PC-3 (cell line): ENCODE measurements at regions not wholly inside any gene's neighbourhood (a gene's known extent, or its start where the extent isn't known, plus 50 kb on each side); places are given as distances from the start of the nearest gene placed in this dataset.

Source experiments
- ATAC-seq: fragments of 200-7000 bp; cut with Tn5 transposase; 2 replicates; pipeline ENCODE4 v1.9.1; 2020; ENCODE audit warnings: mild to moderate bottlenecking, moderate library complexity
- BruUV-seq: library from RNA; stranded (reverse); fragments of 400-500 nt; replicated peaks from 2 replicates; lab custom pipeline; 2021; lab: Mats Ljungman, UMichigan
- CTCF ChIA-PET: fragments of 300-600 bp; sonication (Branson Sonifier 250); formaldehyde crosslinking; loops from one replicate; lab custom pipeline; 2022; ENCODE audit warnings: antibody characterized with exemption; lab: Charles Lee
- POLR2A ChIA-PET: fragments of 300-600 bp; sonication (Branson Sonifier 250); formaldehyde crosslinking; loops from one replicate; lab custom pipeline; 2022; ENCODE audit warnings: antibody characterized with exemption; ENCODE audit not compliant: unreplicated experiment; lab: Charles Lee
- DNase-seq: peaks from one replicate; pipeline ENCODE4 v3.0.0-alpha.2; 2015
- H2AFZ ChIP-seq: fragments of 300-600 bp; sonication (generic); 2 replicates; pipeline ENCODE4 v1.6.0; 2016; ENCODE audit warnings: antibody characterized with exemption, low read length
- H3F3A ChIP-seq: fragments of 300-600 bp; sonication (generic); one replicate; pipeline ENCODE4 v1.6.0; 2017; ENCODE audit warnings: antibody characterized with exemption, low read length, control low read depth, mild to moderate bottlenecking; ENCODE audit not compliant: unreplicated experiment
- H3K27ac ChIP-seq: fragments of 300-600 bp; sonication (generic); 2 replicates; pipeline ENCODE4 v1.5.1; 2016; ENCODE audit warnings: mild to moderate bottlenecking, low read length
- H3K27me3 ChIP-seq: fragments of 300-600 bp; sonication (generic); 2 replicates; pipeline ENCODE4 v1.6.1; 2016; ENCODE audit warnings: low read length, mixed read lengths
- H3K36me3 ChIP-seq: fragments of 300-600 bp; sonication (generic); 2 replicates; pipeline ENCODE4 v1.6.1; 2016; ENCODE audit warnings: low read depth, mixed run types, low read length, mixed read lengths
- H3K4me1 ChIP-seq: fragments of 300-600 bp; sonication (generic); 2 replicates; pipeline ENCODE4 v1.5.1; 2016; ENCODE audit warnings: low read length; ENCODE audit not compliant: insufficient read depth
- H3K4me2 ChIP-seq: fragments of 300-600 bp; sonication (generic); 2 replicates; pipeline ENCODE4 v1.6.0; 2016; ENCODE audit warnings: low read length
- H3K4me3 ChIP-seq: fragments of 300-600 bp; sonication (generic); 2 replicates; pipeline ENCODE4 v1.5.1; 2016; ENCODE audit warnings: mild to moderate bottlenecking, low read length, mixed read lengths
- H3K79me2 ChIP-seq: fragments of 300-600 bp; sonication (generic); 2 replicates; pipeline ENCODE4 v1.6.1; 2017; ENCODE audit warnings: low read length, mixed read lengths
- H3K9ac ChIP-seq: fragments of 300-600 bp; sonication (generic); 2 replicates; pipeline ENCODE4 v1.6.0; 2016; ENCODE audit warnings: mild to moderate bottlenecking, low read length
- H3K9me2 ChIP-seq: fragments of 300-600 bp; sonication (generic); replicated peaks from 2 replicates; pipeline ENCODE4 v1.6.1; 2016; ENCODE audit warnings: mixed run types, low read length, mixed read lengths
- H3K9me3 ChIP-seq: fragments of 300-600 bp; sonication (generic); 2 replicates; pipeline ENCODE4 v1.6.1; 2016; ENCODE audit warnings: low read length, mixed read lengths
- H4K20me1 ChIP-seq: fragments of 300-600 bp; sonication (generic); 2 replicates; pipeline ENCODE4 v1.6.1; 2016; ENCODE audit warnings: low read length, mixed read lengths
- CTCF ChIP-seq: fragments of 300-600 bp; sonication (generic); conservative IDR thresholded peaks from 2 replicates; pipeline ENCODE4 v1.5.1; 2017; ENCODE audit warnings: antibody characterized with exemption, low read depth, mild to moderate bottlenecking, low read length
- EZH2 ChIP-seq: fragments of 300-600 bp; sonication (generic); IDR thresholded peaks from one replicate; pipeline ENCODE4 v1.6.1; 2017; ENCODE audit warnings: antibody characterized with exemption, mild to moderate bottlenecking, low read length; ENCODE audit not compliant: unreplicated experiment
- EZH2phosphoT487 ChIP-seq: fragments of 300-600 bp; sonication (generic); IDR thresholded peaks from 2 replicates; pipeline ENCODE4 v1.6.1; 2018; ENCODE audit warnings: mild to moderate bottlenecking, antibody characterized with exemption, low read length, borderline replicate concordance
- intact Hi-C: fragments of 100-400 bp; cut with micrococcal nuclease; formaldehyde crosslinking; loops from 2 replicates; pipeline ENCODE4 v1.9.0; 2023

- no peaks in the 10 kb centered on the region for H3F3A ChIP-seq
- TF ChIP-seq EZH2phosphoT487: no peak
- ChIA-PET POLR2A (interaction anchor here (0.6 kb wide), 1 partner anchor 341 kb away, joined by 10 read pairs; no protein-coding TSS in a partner anchor), CTCF (no interaction called here)
- H3K4me2 ChIP-seq: no peak overlapping the region
- no peaks in the 10 kb centered on the region for H3K79me2 ChIP-seq
- H3K9ac ChIP-seq: no peak overlapping the region
- H3K9me3 ChIP-seq: no peaks in the 10 kb centered on the region
- no peak overlapping the region for H3K27ac ChIP-seq
- no peaks in the 10 kb centered on the region for H4K20me1 ChIP-seq
- intact Hi-C loops: no loop called here
- no peak overlapping the region for H3K4me3 ChIP-seq
- no peaks in the 10 kb centered on the region for H3K27me3 ChIP-seq
- peaks cover 8% of the 10 kb centered on the region; the same call in 1 of the 2 replicates for H3K4me1 ChIP-seq
- H3K9me2 ChIP-seq: no peaks in the 10 kb centered on the region
- no peak overlapping the region for H2AFZ ChIP-seq
- ATAC-seq (peak; percentile 18; the same call in 1 of the 2 replicates), DNase-seq (no peak)
- H3K36me3 ChIP-seq: no peaks in the 10 kb centered on the region
- no TSS peak for BruUV-seq
Observed at GRCh38 chr4:106708464-106708816, 327.7 kb downstream of the DKK2 start.

- Histone ChIP-seq H3K4me3 (no peak overlapping the region), H3K36me3 (no peaks in the 10 kb centered on the region), H3K9me2 (no peaks in the 10 kb centered on the region), H3K9ac (no peak overlapping the region), H3K27me3 (no peaks in the 10 kb centered on the region), H3K27ac (no peak overlapping the region), H4K20me1 (no peaks in the 10 kb centered on the region), H3K79me2 (no peaks in the 10 kb centered on the region), H2AFZ (0 out of 2 replicates have a peak overlapping the region, but pooled peaks have one; percentile 18), H3K4me2 (no peak overlapping the region), H3K4me1 (peaks cover 8% of the 10 kb centered on the region; the same call in 1 of the 2 replicates), H3K9me3 (no peaks in the 10 kb centered on the region), H3F3A (no peaks in the 10 kb centered on the region)
- no peak for DNase-seq
- ChIA-PET CTCF (no interaction called here), POLR2A (no interaction called here)
- peak; percentile 58 for ATAC-seq
- no TSS peak for BruUV-seq
- intact Hi-C loops: no loop called here
- TF ChIP-seq EZH2: no peak
Observed at GRCh38 chr4:106707776-106708463, 328.2 kb downstream of the DKK2 start.

GRCh38 chr4:106704253-106704870, 331.8 kb downstream of the DKK2 start:
- DNase-seq (no peak), ATAC-seq (no peak)
- H3K9ac ChIP-seq: no peak overlapping the region
- no peaks in the 10 kb centered on the region for H4K20me1 ChIP-seq
- no peak overlapping the region for H3K4me2 ChIP-seq
- CTCF ChIA-PET: no interaction called here
- H3K79me2 ChIP-seq: no peaks in the 10 kb centered on the region
- no peak overlapping the region for H3K27ac ChIP-seq
- no TSS peak for BruUV-seq
- TF ChIP-seq EZH2phosphoT487 (no peak), CTCF (no peak), EZH2 (no peak)
- no peak overlapping the region for H3K4me3 ChIP-seq
- POLR2A ChIA-PET: no interaction called here
- H3K9me3 ChIP-seq: no peaks in the 10 kb centered on the region
- H2AFZ ChIP-seq: no peak overlapping the region
- H3K9me2 ChIP-seq: no peaks in the 10 kb centered on the region
- H3K4me1 ChIP-seq: peaks cover 8% of the 10 kb centered on the region; the same call in 1 of the 2 replicates
- intact Hi-C loops: no loop called here
- H3F3A ChIP-seq: no peaks in the 10 kb centered on the region
- H3K27me3 ChIP-seq: no peaks in the 10 kb centered on the region
- H3K36me3 ChIP-seq: no peaks in the 10 kb centered on the region
